ENCODE measurements at regions not wholly inside any gene's neighbourhood (a gene's known extent, or its start where the extent isn't known, plus 50 kb on each side); places are given as distances from the start of the nearest gene placed in this dataset.
"Not testable (repeated sequence)": the region's sequence is repeated elsewhere in the genome, so short reads cannot be mapped to it uniquely, and the experiment has no call there.

GRCh38 chr6:9732056-9732455 lies 682.8 kb downstream of the TFAP2A start:
- no peak overlapping the region for H3K27ac ChIP-seq
- in situ Hi-C loops (cut with MboI; ENCODE audit: low sequenced_read_pairs in 4 of 4) (no loop called here), intact Hi-C loops (cut with DNase I; ENCODE audit: low total_unique reads) (no loop called here)
- H3K9me3 ChIP-seq: no peaks in the 10 kb centered on the region
- no peak for TF ChIP-seq CTCF (IDR thresholded peaks at IDR 0.05 in 4 of 5, conservative IDR thresholded peaks at IDR 0.05 in 1 of 5)
- TF ChIP-seq POLR2A (IDR thresholded peaks at IDR 0.05): no peak
- no peaks in the 10 kb centered on the region for H3K27me3 ChIP-seq
- DNase-seq (no peak), ATAC-seq (no peak)
- no peak overlapping the region for H3K4me3 ChIP-seq
- H3K4me1 ChIP-seq: no peaks in the 10 kb centered on the region
- no peaks in the 10 kb centered on the region for H3K36me3 ChIP-seq

GRCh38 chr6:9725776-9726175 lies 689.1 kb downstream of the TFAP2A start:
- in situ Hi-C loops (cut with MboI; ENCODE audit: low sequenced_read_pairs in 4 of 4); intact Hi-C loops (cut with DNase I; ENCODE audit: low total_unique reads); ATAC-seq: not testable (repeated sequence)

GRCh38 chr6:9717568-9717967 lies 697.3 kb downstream of the TFAP2A start:
- Histone ChIP-seq H3K36me3 (no peaks in the 10 kb centered on the region), H3K27me3 (no peaks in the 10 kb centered on the region), H3K4me3 (no peak overlapping the region), H3K4me1 (no peaks in the 10 kb centered on the region), H3K9me3 (no peaks in the 10 kb centered on the region), H3K27ac (no peak overlapping the region)
- DNase-seq (no peak), ATAC-seq (no peak)
- intact Hi-C loops (cut with DNase I; ENCODE audit: low total_unique reads): no loop called here
- TF ChIP-seq POLR2A (IDR thresholded peaks at IDR 0.05): no peak
- TF ChIP-seq CTCF (IDR thresholded peaks at IDR 0.05 in 4 of 5, conservative IDR thresholded peaks at IDR 0.05 in 1 of 5): no peak
- in situ Hi-C loops (cut with MboI; ENCODE audit: low sequenced_read_pairs in 4 of 4): no loop called here

More at GRCh38 chr6:9725776-9726175, 689.1 kb downstream of the TFAP2A start:
- H3K4me3 ChIP-seq, H3K27ac ChIP-seq, H3K36me3 ChIP-seq, DNase-seq, H3K27me3 ChIP-seq, H3K9me3 ChIP-seq, H3K4me1 ChIP-seq: not testable (repeated sequence)

- no peaks in the 10 kb centered on the region for H3K36me3 ChIP-seq
- ATAC-seq (no peak), DNase-seq (no peak)
- no peaks in the 10 kb centered on the region for H3K9me3 ChIP-seq
- H3K27me3 ChIP-seq: no peaks in the 10 kb centered on the region
- no peaks in the 10 kb centered on the region for H3K4me1 ChIP-seq
- TF ChIP-seq POLR2A (IDR thresholded peaks at IDR 0.05) (no peak), CTCF (IDR thresholded peaks at IDR 0.05 in 4 of 5, conservative IDR thresholded peaks at IDR 0.05 in 1 of 5) (no peak)
- no peak overlapping the region for H3K27ac ChIP-seq
- no peak overlapping the region for H3K4me3 ChIP-seq
- intact Hi-C loops (cut with DNase I; ENCODE audit: low total_unique reads) (no loop called here), in situ Hi-C loops (cut with MboI; ENCODE audit: low sequenced_read_pairs in 4 of 4) (no loop called here)
These were observed 703.5 kb downstream of the TFAP2A start for GRCh38 chr6:9711365-9711764.

GRCh38 chr6:9710574-9710973 lies 704.3 kb downstream of the TFAP2A start:
- intact Hi-C loops (cut with DNase I; ENCODE audit: low total_unique reads) (no loop called here), in situ Hi-C loops (cut with MboI; ENCODE audit: low sequenced_read_pairs in 4 of 4) (no loop called here)
- ATAC-seq (no peak), DNase-seq (no peak)
- Histone ChIP-seq H3K27me3 (no peaks in the 10 kb centered on the region), H3K4me3 (no peak overlapping the region), H3K36me3 (no peaks in the 10 kb centered on the region), H3K27ac (no peak overlapping the region), H3K9me3 (no peaks in the 10 kb centered on the region), H3K4me1 (no peaks in the 10 kb centered on the region)
- TF ChIP-seq POLR2A (IDR thresholded peaks at IDR 0.05) (no peak), CTCF (IDR thresholded peaks at IDR 0.05 in 4 of 5, conservative IDR thresholded peaks at IDR 0.05 in 1 of 5) (no peak)

Measured in gastrocnemius medialis (tissue), 4 donors.